ENCODE measurements at regions not wholly inside any gene's neighbourhood (a gene's known extent, or its start where the extent isn't known, plus 50 kb on each side); places are given as distances from the start of the nearest gene placed in this dataset.

GRCh38 chr14:25869854-25870253 is 728.0 kb downstream of the NOVA1 start:
- H3K4me3 ChIP-seq (ENCODE audit: low read depth, low read length) = no peak overlapping the region
- no peak for DNase-seq (ENCODE audit: low read depth, low spot score)
- ChIA-PET CTCF (no interaction called here), POLR2A (no interaction called here)
- no peak for TF ChIP-seq CTCF (IDR thresholded peaks at IDR 0.05; ENCODE audit: insufficient read depth, low read length, missing control alignments)

- POLR2A ChIA-PET = no interaction called here
Measured at GRCh38 chr14:25868521-25869314, 729.1 kb downstream of the NOVA1 start.

GRCh38 chr14:25861406-25861805 is 736.4 kb downstream of the NOVA1 start:
- TF ChIP-seq CTCF (IDR thresholded peaks at IDR 0.05; ENCODE audit: insufficient read depth, low read length, missing control alignments) = no peak
- ChIA-PET CTCF (no interaction called here), POLR2A (no interaction called here)
- no peak for DNase-seq (ENCODE audit: low read depth, low spot score)
- no peak overlapping the region for H3K4me3 ChIP-seq (ENCODE audit: low read depth, low read length)

More at GRCh38 chr14:25868521-25869314, 729.1 kb downstream of the NOVA1 start:
- H3K4me3 ChIP-seq (ENCODE audit: low read depth, low read length) = no peak overlapping the region
- CTCF ChIA-PET = no interaction called here
- DNase-seq (ENCODE audit: low read depth, low spot score) = no peak
- no peak for TF ChIP-seq CTCF (IDR thresholded peaks at IDR 0.05; ENCODE audit: insufficient read depth, low read length, missing control alignments)

- no peak for TF ChIP-seq CTCF (IDR thresholded peaks at IDR 0.05; ENCODE audit: insufficient read depth, low read length, missing control alignments)
- ChIA-PET POLR2A (no interaction called here), CTCF (no interaction called here)
- H3K4me3 ChIP-seq (ENCODE audit: low read depth, low read length) = no peak overlapping the region
- DNase-seq (ENCODE audit: low read depth, low spot score) = no peak
Measured at GRCh38 chr14:25848601-25849000, 749.2 kb downstream of the NOVA1 start.

- no peak for TF ChIP-seq CTCF (IDR thresholded peaks at IDR 0.05; ENCODE audit: insufficient read depth, low read length, missing control alignments)
- ChIA-PET CTCF (no interaction called here), POLR2A (no interaction called here)
- no peak for DNase-seq (ENCODE audit: low read depth, low spot score)
- H3K4me3 ChIP-seq (ENCODE audit: low read depth, low read length) = no peak overlapping the region
Measured at GRCh38 chr14:25846246-25846645, 751.6 kb downstream of the NOVA1 start.

GRCh38 chr14:25843481-25844470 is 754.1 kb downstream of the NOVA1 start:
- CTCF ChIA-PET = no interaction called here
- DNase-seq (ENCODE audit: low read depth, low spot score) = no peak

More at GRCh38 chr14:25843481-25844470, 754.1 kb downstream of the NOVA1 start:
- no peak overlapping the region for H3K4me3 ChIP-seq (ENCODE audit: low read depth, low read length)
- POLR2A ChIA-PET = no interaction called here
- TF ChIP-seq CTCF (IDR thresholded peaks at IDR 0.05; ENCODE audit: insufficient read depth, low read length, missing control alignments) = no peak
